BJ (cell line): ENCODE measurements at regions not wholly inside any gene's neighbourhood (a gene's known extent, or its start where the extent isn't known, plus 50 kb on each side); places are given as distances from the start of the nearest gene placed in this dataset.

Source experiments
- CTCF ChIA-PET: fragments of 350-600 bp; formaldehyde crosslinking; extraction: SDS; loops from one replicate; lab custom pipeline; 2021; ENCODE audit warnings: antibody characterized with exemption, inconsistent platforms; lab: Yijun Ruan, JAX
- POLR2A ChIA-PET: fragments of 300-600 bp; sonication (Branson Sonifier 250); formaldehyde crosslinking; extraction: SDS; loops from one replicate; lab custom pipeline; 2021; ENCODE audit warnings: antibody characterized with exemption; lab: Charles Lee
- DNase-seq: peaks from one replicate; pipeline ENCODE4 v3.0.0-alpha.2; 2011; ENCODE audit warnings: low read depth
- H3K27me3 ChIP-seq: 2 replicates; pipeline ENCODE4 v1.6.0; 2011; ENCODE audit warnings: low read length; ENCODE audit not compliant: control insufficient read depth, insufficient read depth
- H3K36me3 ChIP-seq: 2 replicates; pipeline ENCODE4 v1.5.1; 2011; ENCODE audit warnings: low read length; ENCODE audit not compliant: control insufficient read depth, insufficient read depth
- H3K4me3 ChIP-seq: 2 replicates; pipeline ENCODE4 v1.5.1; 2011; ENCODE audit warnings: low read depth, mild to moderate bottlenecking, control low read depth, low read length
- TF ChIP-seq, protein P1 (sequence below): IDR thresholded peaks from 2 replicates; pipeline ENCODE4 v1.5.1; 2011; ENCODE audit warnings: low read depth, mild to moderate bottlenecking, control low read depth, inconsistent platforms, low read length, moderate library complexity; ENCODE audit not compliant: insufficient read depth

DNA sequence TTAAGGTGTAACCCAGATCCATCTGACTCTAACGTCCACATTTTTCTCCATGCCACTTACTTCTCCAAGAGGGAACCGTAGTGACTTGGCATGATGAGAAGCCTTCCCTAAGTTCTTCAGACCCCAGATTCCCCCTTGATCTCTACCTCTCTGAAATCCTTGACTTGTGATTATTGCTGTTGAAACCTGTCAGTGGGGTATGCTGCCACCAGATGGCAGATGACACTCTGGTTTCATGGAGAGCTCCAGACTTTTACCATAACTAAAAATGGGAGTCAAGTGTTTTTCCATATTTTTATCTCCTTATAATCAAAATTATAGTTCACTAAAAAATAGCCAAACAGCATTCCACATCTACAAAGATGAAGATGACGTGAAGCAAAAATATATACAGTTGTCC, 504.2 kb downstream of the SOX6 start:
- Histone ChIP-seq H3K36me3 (no peaks in the 10 kb centered on the region), H3K27me3 (peaks cover 3% of the 10 kb centered on the region), H3K4me3 (no peak overlapping the region)
- ChIA-PET POLR2A (no interaction called here), CTCF (interaction anchor here (0.6 to 1.1 kb wide), 4 partner anchors 11 to 762 kb away, joined by 3 to 5 read pairs (median 4); no protein-coding TSS in a partner anchor)
- TF ChIP-seq, protein P1, sequence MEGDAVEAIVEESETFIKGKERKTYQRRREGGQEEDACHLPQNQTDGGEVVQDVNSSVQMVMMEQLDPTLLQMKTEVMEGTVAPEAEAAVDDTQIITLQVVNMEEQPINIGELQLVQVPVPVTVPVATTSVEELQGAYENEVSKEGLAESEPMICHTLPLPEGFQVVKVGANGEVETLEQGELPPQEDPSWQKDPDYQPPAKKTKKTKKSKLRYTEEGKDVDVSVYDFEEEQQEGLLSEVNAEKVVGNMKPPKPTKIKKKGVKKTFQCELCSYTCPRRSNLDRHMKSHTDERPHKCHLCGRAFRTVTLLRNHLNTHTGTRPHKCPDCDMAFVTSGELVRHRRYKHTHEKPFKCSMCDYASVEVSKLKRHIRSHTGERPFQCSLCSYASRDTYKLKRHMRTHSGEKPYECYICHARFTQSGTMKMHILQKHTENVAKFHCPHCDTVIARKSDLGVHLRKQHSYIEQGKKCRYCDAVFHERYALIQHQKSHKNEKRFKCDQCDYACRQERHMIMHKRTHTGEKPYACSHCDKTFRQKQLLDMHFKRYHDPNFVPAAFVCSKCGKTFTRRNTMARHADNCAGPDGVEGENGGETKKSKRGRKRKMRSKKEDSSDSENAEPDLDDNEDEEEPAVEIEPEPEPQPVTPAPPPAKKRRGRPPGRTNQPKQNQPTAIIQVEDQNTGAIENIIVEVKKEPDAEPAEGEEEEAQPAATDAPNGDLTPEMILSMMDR, result peak; percentile 28; the same call in 1 of the 2 replicates
- no peak for DNase-seq

DNA sequence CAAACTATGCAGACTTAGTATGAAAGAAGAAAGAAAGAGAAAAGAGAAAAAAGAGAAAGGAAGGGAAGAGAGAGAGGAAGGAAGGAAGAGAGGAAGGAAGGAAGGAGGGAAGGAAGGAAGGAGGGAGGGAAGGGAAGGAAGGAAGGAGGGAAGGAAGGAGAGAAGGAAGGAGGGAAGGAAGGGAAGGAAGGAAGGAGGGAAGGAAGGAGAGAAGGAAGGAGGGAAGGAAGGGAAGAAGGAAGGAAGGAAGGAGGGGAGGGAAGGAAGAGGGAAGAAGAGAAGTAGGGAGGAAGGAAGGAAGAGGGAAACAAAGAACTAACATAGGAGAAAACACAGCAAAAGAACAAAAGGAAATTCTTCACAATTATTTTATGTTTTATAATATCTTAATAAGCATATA, 502.1 kb downstream of the SOX6 start:
- Histone ChIP-seq H3K4me3 (no peak overlapping the region), H3K27me3 (peaks cover 5% of the 10 kb centered on the region), H3K36me3 (no peaks in the 10 kb centered on the region)
- POLR2A ChIA-PET, result interaction anchor here (0.7 kb wide), 1 partner anchor 519 kb away, joined by 8 read pairs; no protein-coding TSS in a partner anchor
- TF ChIP-seq, protein P1, result no peak
- DNase-seq, result no peak
- CTCF ChIA-PET, result interaction anchor here (0.6 to 1.8 kb wide), 3 partner anchors 18 to 740 kb away, joined by 3 to 5 read pairs (median 3); no protein-coding TSS in a partner anchor

DNA sequence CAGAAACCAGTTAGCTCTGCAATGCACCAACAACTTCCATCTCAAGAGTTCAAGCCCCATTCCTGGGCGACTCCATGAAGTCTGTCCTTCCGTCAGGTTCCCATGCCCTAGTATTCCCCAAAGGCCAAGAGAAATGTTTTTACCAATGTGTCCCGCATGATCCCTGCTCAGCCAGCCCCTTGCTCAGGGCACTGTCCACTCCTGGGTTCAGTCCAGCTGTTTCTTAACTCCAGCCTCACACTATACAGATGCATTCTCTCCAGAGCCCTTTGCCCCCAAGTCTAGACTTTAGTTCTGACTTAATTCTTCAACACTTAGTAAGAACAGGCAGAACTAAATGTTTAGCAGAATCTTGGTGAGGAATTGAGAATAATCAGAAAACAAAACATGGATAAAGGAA, 497.5 kb downstream of the SOX6 start:
- POLR2A ChIA-PET, result no interaction called here
- Histone ChIP-seq H3K4me3 (no peak overlapping the region), H3K36me3 (no peaks in the 10 kb centered on the region), H3K27me3 (peaks cover 1% of the 10 kb centered on the region; the same call in 1 of the 2 replicates)
- CTCF ChIA-PET, result interaction anchor here (1.0 to 2.3 kb wide), 3 partner anchors 11 to 755 kb away, joined by 3 to 7 read pairs (median 4); no protein-coding TSS in a partner anchor
- DNase-seq, result no peak
- TF ChIP-seq, protein P1, result no peak

DNA sequence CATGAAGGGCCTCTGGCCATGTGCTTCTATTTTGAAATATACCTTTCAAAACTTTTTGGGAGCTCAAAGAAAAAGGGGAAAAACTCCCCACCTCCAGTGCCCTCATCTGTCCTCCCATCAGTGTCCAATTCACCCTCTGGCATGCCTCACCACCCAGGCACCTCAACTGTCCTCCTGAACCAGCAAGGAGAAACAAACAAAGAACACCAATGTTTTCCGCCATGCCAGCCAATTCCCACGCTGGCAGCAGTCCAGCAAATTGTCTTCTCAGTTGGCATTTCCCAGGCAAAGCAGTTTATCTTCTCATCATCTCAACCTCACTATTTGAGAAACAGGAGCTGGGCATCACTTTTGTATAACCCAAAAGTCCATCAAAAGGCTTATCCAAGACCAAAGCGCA, 496.9 kb downstream of the SOX6 start:
- H3K4me3 ChIP-seq, result no peak overlapping the region
- H3K27me3 ChIP-seq, result peaks cover 1% of the 10 kb centered on the region; the same call in 1 of the 2 replicates
- DNase-seq, result no peak
- POLR2A ChIA-PET, result no interaction called here
- no peaks in the 10 kb centered on the region for H3K36me3 ChIP-seq
- CTCF ChIA-PET, result interaction anchor here (1.0 to 2.3 kb wide), 3 partner anchors 10 to 754 kb away, joined by 3 to 7 read pairs (median 4); no protein-coding TSS in a partner anchor
- TF ChIP-seq, protein P1, result no peak

DNA sequence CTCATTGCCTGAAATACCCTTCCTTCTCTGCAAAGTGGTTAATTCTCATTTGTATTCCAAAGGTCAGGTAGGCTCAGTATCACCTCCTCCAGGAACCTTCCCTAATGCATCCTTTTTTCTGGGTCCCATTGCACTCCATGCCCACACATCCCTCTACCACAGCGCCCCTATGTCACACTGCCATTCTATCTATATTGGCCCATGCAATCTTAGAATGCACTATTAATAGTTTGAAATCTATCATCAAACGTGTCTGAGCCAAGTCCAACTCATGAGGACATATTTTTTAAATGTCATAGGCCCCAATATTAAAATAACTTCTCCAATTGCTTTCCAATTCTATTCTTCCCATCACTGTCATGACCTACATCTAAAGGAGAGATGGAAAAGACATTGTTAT, 495.1 kb downstream of the SOX6 start:
- CTCF ChIA-PET, result no interaction called here
- Histone ChIP-seq H3K4me3 (no peak overlapping the region), H3K27me3 (peaks cover 1% of the 10 kb centered on the region; the same call in 1 of the 2 replicates), H3K36me3 (no peaks in the 10 kb centered on the region)
- TF ChIP-seq, protein P1, result no peak
- no peak for DNase-seq
- POLR2A ChIA-PET, result no interaction called here
